NOMO-1 treated with dmso at 0.1 percent for 144 hours (cell line): ENCODE measurements at regions not wholly inside any gene's neighbourhood (a gene's known extent, or its start where the extent isn't known, plus 50 kb on each side); places are given as distances from the start of the nearest gene placed in this dataset.
"Not testable (repeated sequence)": the region's sequence is repeated elsewhere in the genome, so short reads cannot be mapped to it uniquely, and the experiment has no call there.

Experiments used
- DNase-seq: peaks from one replicate; lab custom pipeline; 2025; ENCODE audit not compliant: unreplicated experiment; lab: John Stamatoyannopoulos, UW

- no peak for DNase-seq
These were observed 567.1 kb upstream of the NR2F2 start for GRCh38 chr15:95763426-95763825.

GRCh38 chr15:95765161-95765560, 565.3 kb upstream of the NR2F2 start:
- no peak for DNase-seq

- DNase-seq: no peak
These were observed 560.3 kb upstream of the NR2F2 start for GRCh38 chr15:95770196-95770595.

DNA sequence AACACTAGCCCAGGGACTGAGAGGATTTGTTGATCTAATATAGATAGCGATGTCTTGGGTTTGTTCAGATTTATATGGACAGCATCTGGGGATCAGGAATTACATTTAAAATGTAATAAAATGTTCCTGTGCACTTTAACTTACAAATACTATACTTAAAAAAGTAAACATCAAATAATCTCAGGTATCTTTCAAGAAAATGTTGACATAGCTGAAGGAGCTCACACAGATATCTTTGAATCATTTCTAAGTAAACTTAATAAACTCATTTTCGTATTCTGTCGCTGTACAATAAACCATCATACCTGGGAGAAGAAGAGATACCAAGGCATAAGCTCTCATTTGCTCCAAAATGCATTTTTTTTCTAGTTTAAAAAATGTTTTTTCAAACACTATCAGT, 557.5 kb upstream of the NR2F2 start:
- no peak for DNase-seq

- DNase-seq: no peak
These were observed 546.0 kb upstream of the NR2F2 start for GRCh38 chr15:95784508-95784907.

DNA sequence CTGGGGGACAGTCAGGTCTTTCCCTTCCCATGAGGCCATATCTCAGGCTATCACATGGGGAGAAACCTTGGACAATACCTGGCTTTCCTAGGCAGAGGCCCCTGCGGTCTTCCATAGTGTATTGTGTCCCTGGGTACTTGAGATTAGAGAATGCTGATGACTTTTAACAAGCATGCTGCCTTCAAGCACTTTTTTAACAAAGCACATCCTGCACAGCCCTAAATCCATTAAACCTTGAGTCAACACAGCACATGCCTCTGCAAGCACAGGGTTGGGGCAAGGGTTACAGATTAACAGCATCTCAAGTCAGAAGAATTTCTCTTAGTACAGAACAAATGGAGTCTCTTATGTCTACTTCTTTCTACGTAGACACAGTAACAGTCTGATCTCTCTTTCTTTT, 545.2 kb upstream of the NR2F2 start:
- not testable (repeated sequence) for DNase-seq

- DNase-seq: no peak
These were observed 537.3 kb upstream of the NR2F2 start for GRCh38 chr15:95793231-95793630.

DNA sequence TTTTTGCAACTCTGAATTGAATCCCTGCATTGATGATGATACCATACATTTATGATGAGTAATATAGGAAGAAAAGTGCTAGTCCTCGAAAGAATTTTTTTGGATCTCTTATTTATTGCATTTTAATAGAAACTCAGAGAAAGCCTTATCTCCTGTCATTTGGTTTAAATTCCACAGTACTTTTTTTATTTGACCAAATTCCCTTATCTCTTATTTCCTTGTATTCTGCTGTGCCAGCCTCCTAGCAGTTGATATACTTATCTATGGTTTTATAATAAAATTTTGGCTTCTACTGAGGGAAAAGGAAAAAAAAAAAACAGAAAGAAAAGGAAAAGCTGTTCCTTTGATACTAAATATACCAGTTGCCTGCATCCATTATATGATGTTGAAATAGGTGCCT, 535.1 kb upstream of the NR2F2 start:
- DNase-seq: no peak

DNA sequence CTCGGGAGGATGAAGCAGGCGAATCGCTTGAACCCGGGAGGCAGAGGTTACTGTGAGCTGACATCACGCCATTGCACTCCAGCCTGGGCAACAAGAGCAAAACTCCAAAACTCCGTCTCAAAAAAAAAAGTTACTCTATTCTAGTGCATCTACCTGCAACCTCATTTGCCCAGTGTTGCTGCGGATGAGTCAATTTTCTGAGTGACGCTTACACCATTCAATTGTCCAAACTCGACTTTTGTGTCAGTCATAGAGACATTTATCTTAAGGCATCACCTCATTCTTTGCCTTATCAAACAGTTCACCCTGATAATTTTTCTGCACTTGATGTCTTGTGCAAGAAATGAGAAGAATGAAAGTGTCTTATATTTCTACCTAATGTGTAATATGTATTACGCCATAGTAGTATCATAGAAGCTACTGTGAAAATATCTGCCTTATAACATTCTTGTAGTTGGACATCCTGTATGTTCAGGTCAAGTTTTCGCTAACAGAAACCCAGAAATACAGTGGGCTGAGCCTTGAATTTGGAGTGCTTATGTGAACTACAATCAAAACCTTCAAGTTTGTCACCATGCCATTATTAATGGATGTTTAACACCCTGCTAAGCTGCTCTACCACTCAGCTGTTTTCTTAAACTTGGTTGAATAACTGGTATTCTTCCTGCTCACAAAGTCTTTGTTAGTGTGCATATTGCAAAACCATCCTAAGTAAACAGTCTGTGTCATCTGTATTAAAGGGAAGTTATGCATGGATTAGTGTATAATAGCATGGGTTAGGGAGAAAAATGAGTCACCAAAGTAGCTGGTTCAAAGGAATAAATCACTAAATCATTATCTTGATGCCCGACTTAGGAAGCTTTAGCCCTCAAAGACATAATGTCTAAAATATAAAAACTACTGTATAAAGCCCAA, 531.0 kb upstream of the NR2F2 start:
- DNase-seq: no peak

DNA sequence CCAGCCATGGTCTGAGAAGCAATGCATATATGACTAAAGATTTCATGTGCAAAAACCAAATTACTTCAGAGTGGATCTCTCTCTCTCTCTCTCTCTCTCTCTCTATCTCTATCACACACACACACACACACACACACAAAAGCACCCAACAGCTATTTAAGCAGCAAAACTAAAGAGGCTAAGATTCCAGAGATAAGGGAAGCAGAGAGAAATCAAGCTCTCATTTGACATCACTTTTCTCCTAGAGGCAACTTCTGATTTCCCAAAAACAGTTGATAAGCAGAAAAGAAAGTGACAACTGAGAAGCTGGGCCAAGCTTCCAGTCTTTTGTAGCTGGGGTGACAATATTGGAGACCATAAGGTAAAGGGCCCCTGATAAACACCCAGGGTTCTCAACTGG, 526.0 kb upstream of the NR2F2 start:
- no peak for DNase-seq

GRCh38 chr15:95812491-95812890, 518.0 kb upstream of the NR2F2 start:
- DNase-seq: no peak

DNA sequence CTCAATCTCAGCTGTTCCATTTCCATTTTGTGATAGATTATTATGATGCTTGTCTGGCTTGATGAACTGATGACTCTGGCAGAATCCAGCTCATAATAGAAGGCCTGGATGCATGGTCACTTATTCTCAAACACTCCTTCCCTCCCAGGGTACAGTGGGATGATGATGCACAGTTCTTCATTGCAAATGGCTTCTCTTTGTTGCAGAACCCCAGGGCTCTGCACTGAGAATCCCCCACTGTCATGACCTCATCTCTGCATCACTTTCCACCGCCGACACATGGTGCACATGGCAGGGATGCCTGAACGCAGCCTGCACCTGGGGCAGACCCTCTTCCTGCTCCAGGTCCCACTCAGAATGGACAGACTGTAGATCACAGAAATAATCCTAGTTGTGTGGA, 515.6 kb upstream of the NR2F2 start:
- no peak for DNase-seq

DNA sequence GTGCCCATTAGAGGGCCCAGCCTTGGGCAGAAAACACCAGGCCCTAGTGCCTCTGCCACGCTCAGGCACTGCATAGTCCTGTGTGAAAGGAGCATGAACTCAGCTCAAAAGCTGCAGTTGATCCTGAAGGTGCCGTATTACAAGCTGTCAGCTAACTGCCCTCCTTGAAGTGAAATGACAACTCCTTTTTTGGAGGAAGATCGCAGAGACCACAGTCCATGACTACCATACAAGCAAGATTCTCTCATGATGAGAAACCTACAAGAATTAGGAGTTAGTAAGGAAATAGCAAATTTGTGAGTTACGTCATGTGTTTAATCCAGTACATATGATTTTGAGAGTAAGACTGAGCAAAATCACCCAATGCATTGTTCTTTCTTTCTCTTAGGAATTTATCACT, 513.9 kb upstream of the NR2F2 start:
- DNase-seq: no peak

GRCh38 chr15:95822961-95823360, 507.5 kb upstream of the NR2F2 start:
- no peak for DNase-seq

GRCh38 chr15:95825208-95825607, 505.3 kb upstream of the NR2F2 start:
- no peak for DNase-seq

DNA sequence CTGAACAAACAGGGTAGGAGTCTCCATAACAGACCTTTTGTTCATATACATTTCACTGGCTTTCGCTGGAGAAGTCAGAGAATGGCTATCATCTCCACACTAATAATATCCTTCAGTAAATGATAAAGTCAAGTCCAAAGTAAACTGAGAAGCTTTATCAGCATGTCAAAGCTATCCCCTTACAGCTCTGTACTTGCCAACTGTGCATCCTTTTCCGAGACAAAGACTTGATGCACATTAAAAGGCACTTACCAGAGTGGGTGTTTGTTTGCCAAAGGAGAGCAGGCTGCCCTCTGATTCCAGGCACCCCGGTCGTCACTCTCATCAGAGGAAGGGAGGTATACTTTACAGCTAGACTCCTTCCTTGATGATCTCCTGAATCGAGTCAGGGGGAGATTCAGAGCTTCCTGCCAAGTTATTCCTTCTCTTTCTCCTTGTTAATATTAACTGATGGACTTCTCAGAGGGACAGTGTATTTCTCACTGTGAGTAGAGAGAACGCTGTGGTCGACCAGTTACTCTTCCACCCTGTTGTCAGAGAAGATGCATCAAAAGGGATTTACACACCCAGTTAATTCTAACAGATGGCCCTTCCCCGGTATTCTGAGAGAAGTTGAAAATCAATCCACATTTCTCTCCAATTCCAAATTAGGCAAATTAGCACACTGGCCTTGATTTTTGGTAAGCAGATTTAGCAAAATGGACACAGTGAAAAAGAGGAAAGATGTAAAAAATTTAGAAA, 504.7 kb upstream of the NR2F2 start:
- no peak for DNase-seq

- DNase-seq: no peak
These were observed 503.9 kb upstream of the NR2F2 start for GRCh38 chr15:95826412-95827195.

DNA sequence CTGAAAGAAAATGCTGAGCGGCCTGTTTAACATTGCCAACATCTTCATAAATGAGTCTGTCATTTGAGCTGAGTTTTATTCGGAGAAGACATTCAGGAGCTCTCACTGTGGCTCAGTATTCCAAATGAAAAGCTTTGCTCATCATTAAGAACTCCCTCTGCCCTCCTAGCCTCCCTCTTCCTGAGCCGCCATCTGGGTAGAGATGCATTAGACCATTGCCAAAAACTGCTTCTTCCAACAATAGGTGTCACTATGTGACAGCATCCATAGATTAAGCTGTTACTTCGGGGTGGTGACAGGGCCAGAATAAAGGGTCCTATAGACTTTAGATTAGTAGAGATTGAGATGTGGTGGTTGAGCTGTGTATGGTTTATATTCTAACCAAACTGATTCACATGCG, 501.4 kb upstream of the NR2F2 start:
- DNase-seq: no peak

- no peak for DNase-seq
These were observed 500.2 kb upstream of the NR2F2 start for GRCh38 chr15:95830281-95830680.

DNA sequence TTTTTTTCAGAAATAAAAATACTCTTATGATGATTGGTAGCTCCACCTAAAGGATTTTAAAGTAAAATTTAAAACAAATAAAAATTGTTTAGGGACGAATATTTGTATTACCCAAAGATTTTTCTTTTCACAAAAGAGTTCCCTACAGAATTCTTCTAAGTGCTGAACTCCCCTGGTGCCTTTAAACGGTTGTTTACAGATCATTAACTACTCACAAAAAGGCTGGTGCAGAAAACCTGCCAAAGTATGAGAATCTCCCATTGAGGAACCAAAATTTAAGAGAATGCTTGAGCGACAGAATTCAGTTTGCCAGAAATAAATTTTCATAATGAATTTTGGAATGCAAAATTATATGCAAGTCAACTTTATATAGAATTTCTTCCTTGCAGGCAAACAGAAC, 497.8 kb upstream of the NR2F2 start:
- no peak for DNase-seq

DNA sequence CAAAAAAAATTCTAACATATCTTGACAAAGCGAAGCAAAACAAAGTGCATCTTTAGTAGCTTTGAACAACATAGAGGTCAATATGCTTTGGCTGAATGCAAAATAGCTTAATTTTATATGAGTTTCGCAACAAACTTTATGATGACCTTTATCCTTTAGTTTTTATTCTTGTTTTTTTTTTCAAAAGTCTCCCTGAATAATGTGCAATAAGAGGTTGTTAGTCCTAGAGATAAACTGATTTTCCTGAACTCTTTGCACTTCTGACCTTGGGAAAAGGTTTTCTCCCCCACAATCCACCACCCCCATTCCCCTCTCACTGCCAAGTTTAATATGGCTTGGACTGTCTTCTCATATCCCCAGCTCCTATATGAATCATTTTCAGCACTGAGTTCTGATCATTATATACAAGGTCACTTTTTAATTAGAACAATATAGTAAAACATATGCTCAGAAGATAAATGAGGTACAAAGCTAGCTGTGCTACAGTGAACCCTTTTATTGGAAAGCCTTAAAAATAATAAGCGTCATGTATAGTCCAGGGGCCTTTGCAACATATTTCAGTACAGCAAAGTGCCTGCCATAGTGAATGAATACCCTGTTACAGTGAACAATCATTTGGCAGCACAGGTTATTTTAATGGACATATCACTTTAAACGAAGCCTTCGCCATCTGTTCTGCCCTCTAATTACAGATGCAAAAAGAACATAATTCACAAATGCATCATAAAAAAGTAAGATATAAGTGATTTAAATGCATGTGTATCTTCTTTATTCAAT, 496.3 kb upstream of the NR2F2 start:
- DNase-seq: no peak
